ENCODE measurements at regions not wholly inside any gene's neighbourhood (a gene's known extent, or its start where the extent isn't known, plus 50 kb on each side); places are given as distances from the start of the nearest gene placed in this dataset.

- Histone ChIP-seq H3K9ac (ENCODE audit: low read length) (no peak overlapping the region), H3K4me2 (ENCODE audit: low read length) (no peak overlapping the region), H3K4me1 (ENCODE audit: insufficient read depth, low read length) (no peaks in the 10 kb centered on the region), H3K27me3 (ENCODE audit: low read length) (no peaks in the 10 kb centered on the region), H3K9me3 (ENCODE audit: low read length) (no peaks in the 10 kb centered on the region), H2AFZ (ENCODE audit: low read length) (no peak overlapping the region), H3K9me2 (replicated peaks; ENCODE audit: low read length) (no peaks in the 10 kb centered on the region), H3K27ac (ENCODE audit: low read length) (no peak overlapping the region), H3K4me3 (ENCODE audit: low read length) (no peak overlapping the region), H3F3A (ENCODE audit: low read length, unreplicated experiment) (no peaks in the 10 kb centered on the region), H4K20me1 (ENCODE audit: low read length) (no peaks in the 10 kb centered on the region), H3K79me2 (ENCODE audit: low read length) (no peaks in the 10 kb centered on the region), H3K36me3 (ENCODE audit: low read depth, low read length) (no peaks in the 10 kb centered on the region)
- TF ChIP-seq EZH2phosphoT487 (IDR thresholded peaks at IDR 0.05; ENCODE audit: borderline replicate concordance, low read length) = no peak
- TF ChIP-seq CTCF (conservative IDR thresholded peaks at IDR 0.05; ENCODE audit: low read depth, low read length) = no peak
- no peak for TF ChIP-seq EZH2 (IDR thresholded peaks at IDR 0.05; ENCODE audit: low read length, unreplicated experiment)
- intact Hi-C loops (cut with micrococcal nuclease) = no loop called here
- DNase-seq (no peak), ATAC-seq (no peak)
- ChIA-PET POLR2A (ENCODE audit: unreplicated experiment) (no interaction called here), CTCF (no interaction called here)
- no TSS peak for BruUV-seq (replicated peaks)
Measured at GRCh38 chr4:33437406-33437805, 2717.2 kb downstream of the PCDH7 start.

- Histone ChIP-seq H3K9me3 (ENCODE audit: low read length) (no peaks in the 10 kb centered on the region), H3F3A (ENCODE audit: low read length, unreplicated experiment) (no peaks in the 10 kb centered on the region), H4K20me1 (ENCODE audit: low read length) (no peaks in the 10 kb centered on the region), H3K4me1 (ENCODE audit: insufficient read depth, low read length) (0 out of 2 replicates have a peak, but pooled peaks cover 6% of the 10 kb centered on the region), H3K9ac (ENCODE audit: low read length) (no peak overlapping the region), H3K79me2 (ENCODE audit: low read length) (no peaks in the 10 kb centered on the region), H3K4me3 (ENCODE audit: low read length) (no peak overlapping the region), H3K27ac (ENCODE audit: low read length) (no peak overlapping the region), H3K4me2 (ENCODE audit: low read length) (no peak overlapping the region), H3K27me3 (ENCODE audit: low read length) (no peaks in the 10 kb centered on the region), H2AFZ (ENCODE audit: low read length) (no peak overlapping the region), H3K36me3 (ENCODE audit: low read depth, low read length) (no peaks in the 10 kb centered on the region), H3K9me2 (replicated peaks; ENCODE audit: low read length) (no peaks in the 10 kb centered on the region)
- intact Hi-C loops (cut with micrococcal nuclease) = no loop called here
- CTCF ChIA-PET = no interaction called here
- ATAC-seq (no peak), DNase-seq (no peak)
- no TSS peak for BruUV-seq (replicated peaks)
- TF ChIP-seq EZH2 (IDR thresholded peaks at IDR 0.05; ENCODE audit: low read length, unreplicated experiment) = no peak
- no peak for TF ChIP-seq CTCF (conservative IDR thresholded peaks at IDR 0.05; ENCODE audit: low read depth, low read length)
- no peak for TF ChIP-seq EZH2phosphoT487 (IDR thresholded peaks at IDR 0.05; ENCODE audit: borderline replicate concordance, low read length)
- POLR2A ChIA-PET (ENCODE audit: unreplicated experiment) = no interaction called here
Measured at GRCh38 chr4:33446953-33447352, 2726.8 kb downstream of the PCDH7 start.

GRCh38 chr4:33448948-33449347 is 2728.8 kb downstream of the PCDH7 start:
- intact Hi-C loops (cut with micrococcal nuclease) = no loop called here
- Histone ChIP-seq H3K9ac (ENCODE audit: low read length) (no peak overlapping the region), H3K27me3 (ENCODE audit: low read length) (no peaks in the 10 kb centered on the region), H3K4me1 (ENCODE audit: insufficient read depth, low read length) (no peaks in the 10 kb centered on the region), H3K4me3 (ENCODE audit: low read length) (no peak overlapping the region), H3K79me2 (ENCODE audit: low read length) (no peaks in the 10 kb centered on the region), H3K27ac (ENCODE audit: low read length) (no peak overlapping the region), H3F3A (ENCODE audit: low read length, unreplicated experiment) (no peaks in the 10 kb centered on the region), H3K9me3 (ENCODE audit: low read length) (no peaks in the 10 kb centered on the region), H3K9me2 (replicated peaks; ENCODE audit: low read length) (no peaks in the 10 kb centered on the region), H4K20me1 (ENCODE audit: low read length) (no peaks in the 10 kb centered on the region), H2AFZ (ENCODE audit: low read length) (no peak overlapping the region), H3K4me2 (ENCODE audit: low read length) (no peak overlapping the region), H3K36me3 (ENCODE audit: low read depth, low read length) (no peaks in the 10 kb centered on the region)
- ChIA-PET POLR2A (ENCODE audit: unreplicated experiment) (no interaction called here), CTCF (no interaction called here)
- ATAC-seq (no peak), DNase-seq (no peak)
- BruUV-seq (replicated peaks) = no TSS peak
- no peak for TF ChIP-seq EZH2phosphoT487 (IDR thresholded peaks at IDR 0.05; ENCODE audit: borderline replicate concordance, low read length)
- no peak for TF ChIP-seq CTCF (conservative IDR thresholded peaks at IDR 0.05; ENCODE audit: low read depth, low read length)
- no peak for TF ChIP-seq EZH2 (IDR thresholded peaks at IDR 0.05; ENCODE audit: low read length, unreplicated experiment)
